PC-3 (cell line): ENCODE measurements at regions not wholly inside any gene's neighbourhood (a gene's known extent, or its start where the extent isn't known, plus 50 kb on each side); places are given as distances from the start of the nearest gene placed in this dataset.

Experiments
- ATAC-seq: fragments of 200-7000 bp; cut with Tn5 transposase; 2 replicates; pipeline ENCODE4 v1.9.1; 2020; ENCODE audit warnings: mild to moderate bottlenecking, moderate library complexity
- BruUV-seq: library from RNA; stranded (reverse); fragments of 400-500 nt; replicated peaks from 2 replicates; lab custom pipeline; 2021; lab: Mats Ljungman, UMichigan
- CTCF ChIA-PET: fragments of 300-600 bp; sonication (Branson Sonifier 250); formaldehyde crosslinking; loops from one replicate; lab custom pipeline; 2022; ENCODE audit warnings: antibody characterized with exemption; lab: Charles Lee
- POLR2A ChIA-PET: fragments of 300-600 bp; sonication (Branson Sonifier 250); formaldehyde crosslinking; loops from one replicate; lab custom pipeline; 2022; ENCODE audit warnings: antibody characterized with exemption; ENCODE audit not compliant: unreplicated experiment; lab: Charles Lee
- DNase-seq: peaks from one replicate; pipeline ENCODE4 v3.0.0-alpha.2; 2015
- H2AFZ ChIP-seq: fragments of 300-600 bp; sonication (generic); 2 replicates; pipeline ENCODE4 v1.6.0; 2016; ENCODE audit warnings: antibody characterized with exemption, low read length
- H3F3A ChIP-seq: fragments of 300-600 bp; sonication (generic); one replicate; pipeline ENCODE4 v1.6.0; 2017; ENCODE audit warnings: antibody characterized with exemption, low read length, control low read depth, mild to moderate bottlenecking; ENCODE audit not compliant: unreplicated experiment
- H3K27ac ChIP-seq: fragments of 300-600 bp; sonication (generic); 2 replicates; pipeline ENCODE4 v1.5.1; 2016; ENCODE audit warnings: mild to moderate bottlenecking, low read length
- H3K27me3 ChIP-seq: fragments of 300-600 bp; sonication (generic); 2 replicates; pipeline ENCODE4 v1.6.1; 2016; ENCODE audit warnings: low read length, mixed read lengths
- H3K36me3 ChIP-seq: fragments of 300-600 bp; sonication (generic); 2 replicates; pipeline ENCODE4 v1.6.1; 2016; ENCODE audit warnings: low read depth, mixed run types, low read length, mixed read lengths
- H3K4me1 ChIP-seq: fragments of 300-600 bp; sonication (generic); 2 replicates; pipeline ENCODE4 v1.5.1; 2016; ENCODE audit warnings: low read length; ENCODE audit not compliant: insufficient read depth
- H3K4me2 ChIP-seq: fragments of 300-600 bp; sonication (generic); 2 replicates; pipeline ENCODE4 v1.6.0; 2016; ENCODE audit warnings: low read length
- H3K4me3 ChIP-seq: fragments of 300-600 bp; sonication (generic); 2 replicates; pipeline ENCODE4 v1.5.1; 2016; ENCODE audit warnings: mild to moderate bottlenecking, low read length, mixed read lengths
- H3K79me2 ChIP-seq: fragments of 300-600 bp; sonication (generic); 2 replicates; pipeline ENCODE4 v1.6.1; 2017; ENCODE audit warnings: low read length, mixed read lengths
- H3K9ac ChIP-seq: fragments of 300-600 bp; sonication (generic); 2 replicates; pipeline ENCODE4 v1.6.0; 2016; ENCODE audit warnings: mild to moderate bottlenecking, low read length
- H3K9me2 ChIP-seq: fragments of 300-600 bp; sonication (generic); replicated peaks from 2 replicates; pipeline ENCODE4 v1.6.1; 2016; ENCODE audit warnings: mixed run types, low read length, mixed read lengths
- H3K9me3 ChIP-seq: fragments of 300-600 bp; sonication (generic); 2 replicates; pipeline ENCODE4 v1.6.1; 2016; ENCODE audit warnings: low read length, mixed read lengths
- H4K20me1 ChIP-seq: fragments of 300-600 bp; sonication (generic); 2 replicates; pipeline ENCODE4 v1.6.1; 2016; ENCODE audit warnings: low read length, mixed read lengths
- CTCF ChIP-seq: fragments of 300-600 bp; sonication (generic); conservative IDR thresholded peaks from 2 replicates; pipeline ENCODE4 v1.5.1; 2017; ENCODE audit warnings: antibody characterized with exemption, low read depth, mild to moderate bottlenecking, low read length
- EZH2 ChIP-seq: fragments of 300-600 bp; sonication (generic); IDR thresholded peaks from one replicate; pipeline ENCODE4 v1.6.1; 2017; ENCODE audit warnings: antibody characterized with exemption, mild to moderate bottlenecking, low read length; ENCODE audit not compliant: unreplicated experiment
- EZH2phosphoT487 ChIP-seq: fragments of 300-600 bp; sonication (generic); IDR thresholded peaks from 2 replicates; pipeline ENCODE4 v1.6.1; 2018; ENCODE audit warnings: mild to moderate bottlenecking, antibody characterized with exemption, low read length, borderline replicate concordance
- intact Hi-C: fragments of 100-400 bp; cut with micrococcal nuclease; formaldehyde crosslinking; loops from 2 replicates; pipeline ENCODE4 v1.9.0; 2023

GRCh38 chr7:149706398-149706797, 67.0 kb downstream of the ZNF467 start:
- CTCF ChIA-PET: no interaction called here
- BruUV-seq: no TSS peak

GRCh38 chr7:149704507-149704906, 68.9 kb downstream of the ZNF467 start:
- peak; percentile 31; the same call in 1 of the 2 replicates for ATAC-seq
- Histone ChIP-seq H3K4me1 (no peaks in the 10 kb centered on the region), H3K4me2 (no peak overlapping the region), H3K79me2 (no peaks in the 10 kb centered on the region), H3K27ac (no peak overlapping the region), H3K9ac (no peak overlapping the region), H4K20me1 (no peaks in the 10 kb centered on the region), H3K27me3 (no peaks in the 10 kb centered on the region), H3K36me3 (no peaks in the 10 kb centered on the region), H3F3A (no peaks in the 10 kb centered on the region), H3K4me3 (no peak overlapping the region), H3K9me3 (no peaks in the 10 kb centered on the region), H2AFZ (no peak overlapping the region), H3K9me2 (no peaks in the 10 kb centered on the region)
- ChIA-PET CTCF (interaction anchor here (1.1 kb wide), 1 partner anchor 42 kb away, joined by 7 read pairs; no protein-coding TSS in a partner anchor), POLR2A (no interaction called here)
- intact Hi-C loops: no loop called here
- no TSS peak for BruUV-seq
- TF ChIP-seq EZH2phosphoT487 (no peak), EZH2 (no peak), CTCF (no peak)
- DNase-seq: no peak

More at GRCh38 chr7:149706398-149706797, 67.0 kb downstream of the ZNF467 start:
- intact Hi-C loops: no loop called here
- Histone ChIP-seq H3K36me3 (no peaks in the 10 kb centered on the region), H3K4me3 (no peak overlapping the region), H2AFZ (no peak overlapping the region), H3K4me2 (no peak overlapping the region), H3K9me3 (peaks cover 5% of the 10 kb centered on the region; the same call in 1 of the 2 replicates), H3K27ac (no peak overlapping the region), H3K9me2 (no peaks in the 10 kb centered on the region), H4K20me1 (no peaks in the 10 kb centered on the region), H3K79me2 (no peaks in the 10 kb centered on the region), H3K27me3 (no peaks in the 10 kb centered on the region), H3F3A (no peaks in the 10 kb centered on the region), H3K4me1 (no peaks in the 10 kb centered on the region), H3K9ac (no peak overlapping the region)
- no peak for ATAC-seq
- TF ChIP-seq EZH2phosphoT487: no peak
- TF ChIP-seq CTCF: no peak
- no peak for TF ChIP-seq EZH2
- no peak for DNase-seq
- POLR2A ChIA-PET: no interaction called here

- Histone ChIP-seq H3K4me3 (no peak overlapping the region), H3K36me3 (no peaks in the 10 kb centered on the region), H3F3A (no peaks in the 10 kb centered on the region), H3K9ac (no peak overlapping the region), H3K9me3 (peaks cover 4% of the 10 kb centered on the region; the same call in 1 of the 2 replicates), H4K20me1 (no peaks in the 10 kb centered on the region), H3K79me2 (no peaks in the 10 kb centered on the region), H3K9me2 (no peaks in the 10 kb centered on the region), H3K27me3 (no peaks in the 10 kb centered on the region), H3K4me1 (no peaks in the 10 kb centered on the region), H3K27ac (no peak overlapping the region), H2AFZ (no peak overlapping the region), H3K4me2 (no peak overlapping the region)
- no TSS peak for BruUV-seq
- ChIA-PET CTCF (interaction anchor here (0.5 to 0.7 kb wide), 2 partner anchors 11 to 305 kb away, joined by 3 to 6 read pairs; no protein-coding TSS in a partner anchor), POLR2A (no interaction called here)
- no peak for DNase-seq
- no peak for ATAC-seq
- intact Hi-C loops: no loop called here
- TF ChIP-seq EZH2phosphoT487 (no peak), CTCF (no peak), EZH2 (no peak)
Observed at GRCh38 chr7:149703044-149703650, 70.2 kb downstream of the ZNF467 start.
